Suprapubic skin (tissue), 4 donors: ENCODE measurements at regions not wholly inside any gene's neighbourhood (a gene's known extent, or its start where the extent isn't known, plus 50 kb on each side); places are given as distances from the start of the nearest gene placed in this dataset.

Experiments
- DNase-seq, 2 donors: peaks; one replicate each; pipeline ENCODE4 v3.0.0-alpha.2; 2019; ENCODE audit warnings: low spot score in 2 of 2
- H3K27ac ChIP-seq: fragments of 200-600 bp; sonication (generic); one replicate; pipeline ENCODE4 v1.5.1; 2019
- H3K27me3 ChIP-seq: fragments of 200-600 bp; sonication (generic); one replicate; pipeline ENCODE4 v1.5.1; 2019
- H3K36me3 ChIP-seq: fragments of 200-600 bp; sonication (generic); one replicate; pipeline ENCODE4 v1.5.1; 2019
- H3K4me1 ChIP-seq: fragments of 200-600 bp; sonication (generic); one replicate; pipeline ENCODE4 v1.5.1; 2019
- H3K4me3 ChIP-seq: fragments of 200-600 bp; sonication (generic); one replicate; pipeline ENCODE4 v1.5.1; 2019; ENCODE audit warnings: mild to moderate bottlenecking
- H3K9me3 ChIP-seq: fragments of 200-600 bp; sonication (generic); one replicate; pipeline ENCODE4 v1.5.1; 2019
- EP300 ChIP-seq: sonication (generic); formaldehyde crosslinking; IDR thresholded peaks from one replicate; pipeline ENCODE4 v1.6.1; 2017; ENCODE audit warnings: antibody characterized with exemption
- POLR2A ChIP-seq, 2 donors: fragments of 450-650 bp; IDR thresholded peaks; one replicate each; pipeline ENCODE4 v1.6.1; 2017; ENCODE audit warnings: antibody characterized with exemption in 2 of 2, mild to moderate bottlenecking in 2 of 2, moderate library complexity in 2 of 2
- POLR2AphosphoS5 ChIP-seq, 3 donors: sonication (generic); formaldehyde crosslinking; IDR thresholded peaks; one replicate each; pipeline ENCODE4 v1.6.1; 2017; ENCODE audit warnings: antibody characterized with exemption in 3 of 3
- WGBS: methylation state at CpG from one replicate; pipeline ENCODE4 v1.1.5; 2018; 5-methylcytosine and 5-hydroxymethylcytosine counted together
- TF ChIP-seq, protein P1 (sequence below), 2 donors: fragments of 200-600 bp in 1 of 2; fragments of 450-650 bp in 1 of 2; sonication (generic) in 1 of 2; IDR thresholded peaks; one replicate each; pipeline ENCODE4 v1.5.1; 2016 to 2019; ENCODE audit warnings: antibody characterized with exemption in 2 of 2, mild to moderate bottlenecking in 1 of 2, moderate library complexity in 1 of 2

DNA sequence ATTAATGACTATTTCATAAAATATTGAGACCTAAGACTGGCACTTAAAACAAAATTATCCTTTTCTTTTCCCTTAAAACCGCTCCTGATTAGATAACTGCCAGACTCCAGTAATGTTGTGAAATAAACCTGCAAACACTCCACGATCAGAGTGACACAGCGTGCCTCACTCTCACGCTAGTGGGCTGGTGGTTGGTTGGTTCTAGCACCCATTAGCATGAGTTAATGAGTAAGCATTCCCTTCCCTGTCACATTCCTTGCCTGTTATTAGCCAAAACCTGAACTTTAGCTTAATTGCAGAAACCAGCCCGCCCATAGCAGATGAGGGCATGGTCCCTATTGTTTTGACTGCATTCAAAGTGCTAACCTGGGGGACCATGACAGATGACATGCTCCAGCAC is 193.4 kb downstream of the CD83 start:
- H3K4me1 ChIP-seq = no peaks in the 10 kb centered on the region
- H3K27me3 ChIP-seq = no peaks in the 10 kb centered on the region
- TF ChIP-seq, protein P1, sequence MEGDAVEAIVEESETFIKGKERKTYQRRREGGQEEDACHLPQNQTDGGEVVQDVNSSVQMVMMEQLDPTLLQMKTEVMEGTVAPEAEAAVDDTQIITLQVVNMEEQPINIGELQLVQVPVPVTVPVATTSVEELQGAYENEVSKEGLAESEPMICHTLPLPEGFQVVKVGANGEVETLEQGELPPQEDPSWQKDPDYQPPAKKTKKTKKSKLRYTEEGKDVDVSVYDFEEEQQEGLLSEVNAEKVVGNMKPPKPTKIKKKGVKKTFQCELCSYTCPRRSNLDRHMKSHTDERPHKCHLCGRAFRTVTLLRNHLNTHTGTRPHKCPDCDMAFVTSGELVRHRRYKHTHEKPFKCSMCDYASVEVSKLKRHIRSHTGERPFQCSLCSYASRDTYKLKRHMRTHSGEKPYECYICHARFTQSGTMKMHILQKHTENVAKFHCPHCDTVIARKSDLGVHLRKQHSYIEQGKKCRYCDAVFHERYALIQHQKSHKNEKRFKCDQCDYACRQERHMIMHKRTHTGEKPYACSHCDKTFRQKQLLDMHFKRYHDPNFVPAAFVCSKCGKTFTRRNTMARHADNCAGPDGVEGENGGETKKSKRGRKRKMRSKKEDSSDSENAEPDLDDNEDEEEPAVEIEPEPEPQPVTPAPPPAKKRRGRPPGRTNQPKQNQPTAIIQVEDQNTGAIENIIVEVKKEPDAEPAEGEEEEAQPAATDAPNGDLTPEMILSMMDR (IDR thresholded peaks at IDR 0.05) = no peak
- TF ChIP-seq EP300 (no peak), POLR2AphosphoS5 (IDR thresholded peaks at IDR 0.05) (no peak), POLR2A (IDR thresholded peaks at IDR 0.05) (no peak)
- no peak overlapping the region for H3K27ac ChIP-seq
- no peak for DNase-seq
- WGBS = 90% methylated on average over 5 of the region's 5 CpGs
- H3K4me3 ChIP-seq = no peak overlapping the region
- H3K9me3 ChIP-seq = no peaks in the 10 kb centered on the region
- no peaks in the 10 kb centered on the region for H3K36me3 ChIP-seq

DNA sequence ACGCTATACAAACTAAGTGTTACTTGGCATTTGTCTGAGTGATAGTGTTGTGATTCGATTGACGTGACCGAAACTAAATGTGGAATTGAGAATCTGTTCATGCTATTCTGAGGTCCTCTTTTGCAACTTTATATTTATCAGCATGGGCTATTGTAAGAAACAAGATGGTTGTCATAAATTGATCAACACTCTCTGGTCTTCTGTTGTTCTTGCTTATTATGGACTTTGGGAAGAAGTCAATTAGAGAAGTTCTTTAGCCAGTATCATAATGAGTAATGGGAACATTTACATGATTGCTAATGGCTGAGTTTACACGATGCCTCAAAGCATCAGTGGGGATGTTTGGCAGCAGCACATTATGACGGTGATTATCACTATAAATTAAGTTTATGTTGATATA is 195.0 kb downstream of the CD83 start:
- Histone ChIP-seq H3K4me1 (no peaks in the 10 kb centered on the region), H3K27me3 (no peaks in the 10 kb centered on the region), H3K36me3 (no peaks in the 10 kb centered on the region), H3K4me3 (no peak overlapping the region), H3K9me3 (no peaks in the 10 kb centered on the region), H3K27ac (no peak overlapping the region)
- no peak for DNase-seq
- WGBS = 85% methylated on average over 6 of the region's 6 CpGs
- TF ChIP-seq EP300 = no peak
- no peak for TF ChIP-seq POLR2AphosphoS5 (IDR thresholded peaks at IDR 0.05)
- TF ChIP-seq, protein P1 (IDR thresholded peaks at IDR 0.05) = no peak
- TF ChIP-seq POLR2A (IDR thresholded peaks at IDR 0.05) = no peak

DNA sequence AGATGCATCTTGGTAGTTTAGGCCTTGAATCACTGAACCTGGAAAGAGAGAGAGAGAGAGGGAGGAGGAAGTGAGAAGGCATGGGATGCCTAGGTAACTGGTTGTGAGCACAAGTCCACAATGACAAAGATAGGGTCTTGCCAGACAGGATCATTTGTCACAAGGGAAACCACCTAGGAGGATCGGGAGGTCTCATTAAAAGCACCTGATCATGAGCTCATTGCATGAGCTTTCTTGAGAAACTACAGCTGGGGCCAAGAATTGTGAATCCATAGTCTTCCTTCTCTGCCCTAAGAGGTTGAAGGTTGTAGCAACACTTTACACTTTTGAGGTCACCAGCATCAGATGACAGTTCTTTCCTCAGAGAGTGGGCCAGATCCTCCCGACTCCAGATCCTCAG is 195.7 kb downstream of the CD83 start:
- Histone ChIP-seq H3K4me3 (no peak overlapping the region), H3K36me3 (no peaks in the 10 kb centered on the region), H3K9me3 (no peaks in the 10 kb centered on the region), H3K27ac (no peak overlapping the region), H3K4me1 (no peaks in the 10 kb centered on the region), H3K27me3 (no peaks in the 10 kb centered on the region)
- TF ChIP-seq EP300 (no peak), POLR2AphosphoS5 (IDR thresholded peaks at IDR 0.05) (no peak), POLR2A (IDR thresholded peaks at IDR 0.05) (no peak)
- TF ChIP-seq, protein P1 (IDR thresholded peaks at IDR 0.05) = no peak
- DNase-seq = no peak
- 95% methylated on average over 2 of the region's 2 CpGs for WGBS

DNA sequence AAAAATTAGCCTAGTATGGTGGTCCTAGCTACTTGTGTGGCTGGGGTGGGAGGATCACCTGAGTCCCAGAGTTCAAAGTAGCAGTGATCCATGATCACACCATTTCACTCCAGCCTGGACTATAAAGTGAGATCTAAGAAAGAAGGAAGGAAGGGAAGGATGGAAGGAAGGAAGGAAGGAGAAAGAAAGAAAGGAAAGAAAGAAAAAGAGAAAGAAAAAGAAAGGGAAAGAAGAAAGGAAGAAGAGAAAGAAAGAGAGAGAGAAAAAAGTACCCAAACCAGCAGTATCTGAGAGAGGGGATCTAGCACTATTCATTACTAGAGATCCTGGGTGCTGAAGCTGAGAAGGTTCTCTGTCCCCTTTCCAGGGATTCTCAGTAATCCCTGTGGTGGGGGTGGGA is 197.8 kb downstream of the CD83 start:
- no peak overlapping the region for H3K4me3 ChIP-seq
- no peaks in the 10 kb centered on the region for H3K4me1 ChIP-seq
- TF ChIP-seq POLR2A (IDR thresholded peaks at IDR 0.05) = no peak
- no peak for DNase-seq
- H3K9me3 ChIP-seq = no peaks in the 10 kb centered on the region
- H3K27me3 ChIP-seq = no peaks in the 10 kb centered on the region
- no peak overlapping the region for H3K27ac ChIP-seq
- H3K36me3 ChIP-seq = no peaks in the 10 kb centered on the region

DNA sequence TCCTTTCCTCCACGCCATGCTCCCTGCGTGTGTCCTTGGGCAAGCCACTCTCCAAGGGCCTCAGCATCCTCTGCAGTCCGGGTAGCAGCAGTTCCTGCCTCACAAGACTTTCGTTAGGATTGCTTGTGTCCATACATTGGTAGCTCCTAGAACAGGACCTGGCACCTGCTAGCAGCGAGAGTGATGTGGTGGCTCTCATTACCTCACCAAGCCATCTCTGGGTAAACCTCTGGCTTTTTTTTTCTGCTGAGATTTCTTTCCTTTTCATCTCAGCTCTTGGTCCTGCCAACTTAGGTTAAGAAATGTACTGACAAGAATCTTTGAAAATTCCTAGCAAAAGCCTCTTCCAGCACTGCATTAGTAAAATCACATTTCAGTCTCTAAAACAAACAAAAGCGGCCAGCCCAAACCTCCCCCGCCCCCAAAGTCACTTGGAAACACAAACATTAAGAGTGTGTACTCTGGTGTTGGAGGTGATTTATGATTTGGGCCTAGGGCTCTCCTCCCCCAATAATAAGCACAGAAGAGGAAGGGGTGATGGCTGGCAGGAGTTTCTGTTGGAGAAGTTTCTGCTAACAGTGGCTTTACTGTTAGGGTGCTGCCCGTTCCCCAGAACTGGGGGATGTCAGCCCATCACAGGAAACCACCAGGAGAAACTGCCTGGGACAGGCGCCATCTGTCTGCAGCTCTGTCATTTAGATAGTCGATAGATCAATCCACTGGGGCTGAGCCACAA is 199.2 kb downstream of the CD83 start:
- no peak for TF ChIP-seq EP300
- no peak for TF ChIP-seq POLR2A (IDR thresholded peaks at IDR 0.05)
- no peak for TF ChIP-seq POLR2AphosphoS5 (IDR thresholded peaks at IDR 0.05)
- TF ChIP-seq, protein P1 (IDR thresholded peaks at IDR 0.05) = no peak
- Histone ChIP-seq H3K9me3 (no peaks in the 10 kb centered on the region), H3K4me1 (no peaks in the 10 kb centered on the region), H3K27me3 (no peaks in the 10 kb centered on the region), H3K27ac (no peak overlapping the region), H3K4me3 (no peak overlapping the region), H3K36me3 (no peaks in the 10 kb centered on the region)
- WGBS = 74% methylated on average over 10 of the region's 10 CpGs
- no peak for DNase-seq
